Testis (tissue), 2 donors: ENCODE measurements at regions not wholly inside any gene's neighbourhood (a gene's known extent, or its start where the extent isn't known, plus 50 kb on each side); places are given as distances from the start of the nearest gene placed in this dataset.
"Not testable (repeated sequence)": the region's sequence is repeated elsewhere in the genome, so short reads cannot be mapped to it uniquely, and the experiment has no call there.

Experiments
- DNase-seq: peaks from one replicate; pipeline ENCODE4 v3.0.0-alpha.2; 2019
- H3K27ac ChIP-seq, 2 donors: fragments of 200-600 bp; sonication (generic); one replicate each; pipeline ENCODE4 v1.5.1; 2019
- H3K27me3 ChIP-seq: fragments of 200-600 bp; sonication (generic); one replicate; pipeline ENCODE4 v1.5.1; 2019
- H3K36me3 ChIP-seq: fragments of 200-600 bp; sonication (generic); one replicate; pipeline ENCODE4 v1.5.1; 2017; ENCODE audit warnings: low read depth; ENCODE audit errors: missing control alignments
- H3K4me1 ChIP-seq: fragments of 200-600 bp; sonication (generic); one replicate; pipeline ENCODE4 v1.5.1; 2019
- H3K4me3 ChIP-seq, 2 donors: fragments of 200-600 bp; sonication (generic); one replicate each; pipeline ENCODE4 v1.5.1; 2017 to 2019
- H3K9me3 ChIP-seq: fragments of 200-600 bp; sonication (generic); one replicate; pipeline ENCODE4 v1.5.1; 2017
- CTCF ChIP-seq, 3 experiments: fragments of 450-650 bp in 2 of 3; fragments of 200-600 bp in 1 of 3; sonication (generic) in 1 of 3; IDR thresholded peaks; one replicate each; pipeline ENCODE4 v1.5.1; 2016 to 2019; ENCODE audit warnings: antibody characterized with exemption in 3 of 3, mild to moderate bottlenecking in 2 of 3, moderate library complexity in 1 of 3
- POLR2A ChIP-seq: fragments of 450-650 bp; IDR thresholded peaks from one replicate; pipeline ENCODE4 v1.6.1; 2017; ENCODE audit warnings: antibody characterized with exemption, mild to moderate bottlenecking, moderate library complexity
- WGBS, 2 donors: methylation state at CpG; one replicate each; pipeline ENCODE4 v1.1.5; 2018; 5-methylcytosine and 5-hydroxymethylcytosine counted together
- intact Hi-C: fragments of 100-400 bp; cut with DNase I; formaldehyde crosslinking; loops from one replicate; pipeline ENCODE4 v1.15.1; 2023; ENCODE audit warnings: low total_unique reads

GRCh38 chr4:72779241-72779640, 210.2 kb upstream of the ADAMTS3 start:
- H3K36me3 ChIP-seq = no peaks in the 10 kb centered on the region
- TF ChIP-seq CTCF (IDR thresholded peaks at IDR 0.05) (no peak), POLR2A (no peak)
- no peak overlapping the region for H3K27ac ChIP-seq
- no peak for DNase-seq
- H3K9me3 ChIP-seq = no peaks in the 10 kb centered on the region
- no peak overlapping the region for H3K4me3 ChIP-seq
- no peaks in the 10 kb centered on the region for H3K4me1 ChIP-seq
- intact Hi-C loops = no loop called here
- WGBS, 2 donors = 68 to 74% methylated on average over 4 of the region's 4 CpGs
- no peaks in the 10 kb centered on the region for H3K27me3 ChIP-seq

- 90 to 91% methylated on average over 6 of the region's 6 CpGs for WGBS, 2 donors
- no peak overlapping the region for H3K4me3 ChIP-seq
- TF ChIP-seq CTCF (IDR thresholded peaks at IDR 0.05) = no peak
- no peak for TF ChIP-seq POLR2A
- H3K9me3 ChIP-seq = no peaks in the 10 kb centered on the region
- DNase-seq = no peak
- H3K27me3 ChIP-seq = no peaks in the 10 kb centered on the region
- intact Hi-C loops = no loop called here
- H3K27ac ChIP-seq = no peak overlapping the region
- no peaks in the 10 kb centered on the region for H3K36me3 ChIP-seq
- no peaks in the 10 kb centered on the region for H3K4me1 ChIP-seq
These were observed 208.4 kb upstream of the ADAMTS3 start for GRCh38 chr4:72777436-72777835.

GRCh38 chr4:72770708-72771107, 201.7 kb upstream of the ADAMTS3 start:
- no peaks in the 10 kb centered on the region for H3K36me3 ChIP-seq
- intact Hi-C loops = no loop called here
- TF ChIP-seq CTCF (IDR thresholded peaks at IDR 0.05) (no peak), POLR2A (no peak)
- no peaks in the 10 kb centered on the region for H3K9me3 ChIP-seq
- no peak for DNase-seq
- no peak overlapping the region for H3K27ac ChIP-seq
- no peaks in the 10 kb centered on the region for H3K27me3 ChIP-seq
- no peaks in the 10 kb centered on the region for H3K4me1 ChIP-seq
- no peak overlapping the region for H3K4me3 ChIP-seq

DNA sequence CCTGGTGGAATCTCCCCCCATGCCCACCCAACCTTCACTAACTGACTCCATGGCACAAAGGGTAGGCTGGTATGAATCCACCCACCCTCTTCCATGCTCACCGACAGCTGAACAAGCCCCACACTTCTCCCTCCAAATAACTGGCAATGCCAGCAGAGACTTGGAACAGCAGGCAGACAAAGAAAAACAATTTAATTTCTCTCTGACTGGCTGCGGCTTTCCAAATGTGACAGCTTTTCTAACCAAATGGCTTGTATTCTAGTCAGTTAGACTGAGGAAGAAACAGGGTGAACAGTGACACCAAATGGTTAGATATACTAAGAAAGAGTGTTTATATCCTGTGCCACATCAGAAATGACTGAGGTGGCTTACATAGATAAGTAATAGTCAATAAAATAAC, 199.3 kb upstream of the ADAMTS3 start:
- intact Hi-C loops = no loop called here
- DNase-seq = no peak
- TF ChIP-seq CTCF (IDR thresholded peaks at IDR 0.05) (no peak), POLR2A (no peak)
- Histone ChIP-seq H3K4me1 (no peaks in the 10 kb centered on the region), H3K9me3 (no peaks in the 10 kb centered on the region), H3K36me3 (no peaks in the 10 kb centered on the region), H3K27ac (no peak overlapping the region), H3K27me3 (no peaks in the 10 kb centered on the region), H3K4me3 (no peak overlapping the region)
- 80 to 88% methylated on average over 2 of the region's 2 CpGs for WGBS, 2 donors

DNA sequence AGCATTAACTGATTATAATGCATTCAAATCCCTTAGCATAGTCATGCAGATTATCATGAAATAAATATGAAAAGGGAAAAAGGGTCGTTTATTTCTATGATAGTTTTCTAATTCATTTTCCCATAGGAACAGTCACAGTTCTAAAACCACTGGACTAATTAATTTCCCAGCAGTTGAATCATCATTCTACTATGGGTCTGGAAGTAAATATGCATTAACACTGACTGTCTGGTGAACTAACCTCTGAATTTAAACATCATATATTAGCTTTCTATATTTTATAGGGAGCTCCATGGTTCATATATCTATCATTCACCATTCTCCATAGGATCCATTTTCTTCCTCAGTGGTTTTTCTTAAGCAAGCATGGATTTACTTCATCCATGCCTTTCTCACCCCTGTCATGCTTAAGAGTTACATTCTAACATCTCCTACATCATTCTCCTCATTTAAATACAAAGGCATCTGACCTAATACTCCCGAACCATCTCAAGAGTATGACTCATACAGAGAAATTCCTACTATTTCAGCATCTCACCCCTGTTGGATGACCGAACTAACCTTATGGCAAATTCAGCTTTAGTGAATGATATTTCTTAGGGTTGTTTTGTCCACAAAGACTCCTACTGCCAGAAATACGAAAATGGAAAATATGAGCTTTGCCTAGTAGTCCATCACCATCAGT, 198.7 kb upstream of the ADAMTS3 start:
- H3K36me3 ChIP-seq = no peaks in the 10 kb centered on the region
- no peak overlapping the region for H3K4me3 ChIP-seq
- no peak overlapping the region for H3K27ac ChIP-seq
- H3K4me1 ChIP-seq = no peaks in the 10 kb centered on the region
- no peak for DNase-seq
- H3K27me3 ChIP-seq = no peaks in the 10 kb centered on the region
- intact Hi-C loops = no loop called here
- TF ChIP-seq CTCF (IDR thresholded peaks at IDR 0.05) (no peak), POLR2A (no peak)
- H3K9me3 ChIP-seq = no peaks in the 10 kb centered on the region
- 60 to 63% methylated on average over 4 of the region's 4 CpGs for WGBS, 2 donors

- DNase-seq, H3K9me3 ChIP-seq, H3K4me3 ChIP-seq, H3K27ac ChIP-seq, H3K27me3 ChIP-seq, H3K4me1 ChIP-seq, H3K36me3 ChIP-seq, intact Hi-C loops: not testable (repeated sequence)
- WGBS, 2 donors = 71 to 74% methylated on average over 9 to 12 of the region's 19 CpGs
These were observed 196.8 kb upstream of the ADAMTS3 start for GRCh38 chr4:72765788-72766187.
